IMR-90 (cell line): ENCODE measurements at regions not wholly inside any gene's neighbourhood (a gene's known extent, or its start where the extent isn't known, plus 50 kb on each side); places are given as distances from the start of the nearest gene placed in this dataset.
A peak's percentile ranks its signal among the peaks of the same experiment; 100 is the strongest.

Source experiments
- ATAC-seq: fragments of 200-7000 bp; cut with Tn5 transposase; 2 replicates; pipeline ENCODE4 v1.9.1; 2020; ENCODE audit warnings: low read depth, mild to moderate bottlenecking, moderate library complexity
- BruUV-seq: library from RNA; stranded (reverse); fragments of 400-500 nt; replicated peaks from 2 replicates; lab custom pipeline; 2021; lab: Mats Ljungman, UMichigan
- CTCF ChIA-PET: fragments of 300-600 bp; formaldehyde crosslinking; extraction: SDS; loops from one replicate; lab custom pipeline; 2021; ENCODE audit warnings: antibody characterized with exemption; lab: Yijun Ruan, JAX
- POLR2A ChIA-PET: fragments of 300-600 bp; sonication (Branson Sonifier 250); formaldehyde crosslinking; loops from one replicate; lab custom pipeline; 2022; ENCODE audit warnings: antibody characterized with exemption; ENCODE audit not compliant: unreplicated experiment; lab: Charles Lee
- DNase-seq: peaks from one replicate; pipeline ENCODE4 v3.0.0; 2013
- H2AFZ ChIP-seq: replicated peaks from 2 replicates; pipeline ENCODE3; 2013; ENCODE audit warnings: low read length, mild to moderate bottlenecking; ENCODE audit not compliant: poor library complexity
- H2AK5ac ChIP-seq: 2 replicates; pipeline ENCODE4 v1.6.1; 2013; ENCODE audit warnings: low read depth, low read length, inconsistent platforms
- H2AK9ac ChIP-seq: replicated peaks from 2 replicates; pipeline ENCODE3; 2013; ENCODE audit warnings: mild to moderate bottlenecking, low read depth, low read length, moderate library complexity; ENCODE audit not compliant: poor library complexity
- H2BK120ac ChIP-seq: 2 replicates; pipeline ENCODE4 v1.6.1; 2013; ENCODE audit warnings: low read depth, low read length, inconsistent platforms
- H2BK15ac ChIP-seq: 3 replicates; pipeline ENCODE4 v1.6.1; 2013; ENCODE audit warnings: low read depth, low read length, inconsistent platforms
- H2BK20ac ChIP-seq: 2 replicates; pipeline ENCODE4 v1.6.1; 2013; ENCODE audit warnings: low read depth, mild to moderate bottlenecking, inconsistent platforms, low read length, moderate library complexity
- H2BK5ac ChIP-seq: 2 replicates; pipeline ENCODE4 v1.6.1; 2013; ENCODE audit warnings: mild to moderate bottlenecking, low read depth, low read length, inconsistent platforms; ENCODE audit not compliant: poor library complexity, severe bottlenecking
- H3K14ac ChIP-seq: replicated peaks from 2 replicates; pipeline ENCODE4 v1.6.1; 2013; ENCODE audit warnings: low read depth, low read length, inconsistent platforms
- H3K18ac ChIP-seq: 2 replicates; pipeline ENCODE4 v1.6.1; 2013; ENCODE audit warnings: low read depth, low read length, control low read depth
- H3K23ac ChIP-seq: 2 replicates; pipeline ENCODE4 v1.6.1; 2013; ENCODE audit warnings: low read depth, low read length, inconsistent platforms
- H3K27ac ChIP-seq: 2 replicates; pipeline ENCODE4 v1.5.1; 2013; ENCODE audit warnings: mild to moderate bottlenecking, control low read depth, low read length; ENCODE audit not compliant: insufficient read depth
- H3K27me3 ChIP-seq: 2 replicates; pipeline ENCODE4 v1.6.1; 2013; ENCODE audit warnings: low read length; ENCODE audit not compliant: control insufficient read depth, insufficient read depth
- H3K36me3 ChIP-seq: 2 replicates; pipeline ENCODE4 v1.6.1; 2013; ENCODE audit warnings: low read length, mixed read lengths; ENCODE audit not compliant: control insufficient read depth, insufficient read depth
- H3K4ac ChIP-seq: 2 replicates; pipeline ENCODE4 v1.6.1; 2013; ENCODE audit warnings: low read depth, low read length, inconsistent platforms
- H3K4me1 ChIP-seq: 2 replicates; pipeline ENCODE4 v1.6.1; 2013; ENCODE audit warnings: low read length, mixed read lengths; ENCODE audit not compliant: control insufficient read depth, insufficient read depth
- H3K4me2 ChIP-seq: 2 replicates; pipeline ENCODE4 v1.6.1; 2013; ENCODE audit warnings: low read depth, mild to moderate bottlenecking, control low read depth, low read length, moderate library complexity
- H3K4me3 ChIP-seq: 2 replicates; pipeline ENCODE4 v1.5.1; 2013; ENCODE audit warnings: low read depth, mild to moderate bottlenecking, control low read depth, low read length, moderate library complexity; ENCODE audit not compliant: insufficient read depth
- H3K56ac ChIP-seq: 2 replicates; pipeline ENCODE4 v1.6.1; 2013; ENCODE audit warnings: low read length, inconsistent platforms; ENCODE audit not compliant: insufficient read depth; ENCODE audit errors: extremely low read depth
- H3K79me1 ChIP-seq, 2 experiments: 2 replicates each; pipeline ENCODE4 v1.6.1; 2013; ENCODE audit warnings: low read length in 2 of 2, inconsistent platforms in 1 of 2, low read depth in 1 of 2
- H3K9ac ChIP-seq: 2 replicates; pipeline ENCODE4 v1.6.1; 2013; ENCODE audit warnings: low read depth, low read length, control low read depth
- H3K9me1 ChIP-seq: 2 replicates; pipeline ENCODE4 v1.6.1; 2013; ENCODE audit warnings: low read length, inconsistent platforms; ENCODE audit not compliant: insufficient read depth
- H3K9me3 ChIP-seq: 2 replicates; pipeline ENCODE4 v1.6.1; 2013; ENCODE audit warnings: low read length; ENCODE audit not compliant: control insufficient read depth, insufficient read depth
- H4K20me1 ChIP-seq: 2 replicates; pipeline ENCODE4 v1.6.1; 2013; ENCODE audit warnings: low read length, inconsistent platforms; ENCODE audit not compliant: insufficient read depth
- H4K5ac ChIP-seq: 2 replicates; pipeline ENCODE4 v1.6.1; 2013; ENCODE audit warnings: mild to moderate bottlenecking, low read depth, low read length, control low read depth
- H4K8ac ChIP-seq, 2 experiments: 2 replicates each; pipeline ENCODE4 v1.6.1; 2013; ENCODE audit warnings: low read depth in 2 of 2, low read length in 2 of 2, control low read depth in 1 of 2, inconsistent platforms in 1 of 2
- H4K91ac ChIP-seq: 2 replicates; pipeline ENCODE4 v1.6.1; 2013; ENCODE audit warnings: low read depth, low read length, inconsistent platforms; ENCODE audit not compliant: insufficient read depth
- CEBPB ChIP-seq: IDR thresholded peaks from 2 replicates; pipeline ENCODE4 v1.6.1; 2012; ENCODE audit warnings: low read depth, low read length, improper control_type of control experiment
- MXI1 ChIP-seq: IDR thresholded peaks from 2 replicates; pipeline ENCODE4 v1.6.1; 2012; ENCODE audit warnings: low read depth, mild to moderate bottlenecking, low read length, moderate library complexity, borderline replicate concordance
- RAD21 ChIP-seq: IDR thresholded peaks from 2 replicates; pipeline ENCODE4 v1.6.1; 2012; ENCODE audit warnings: low read length, improper control_type of control experiment
- RCOR1 ChIP-seq: IDR thresholded peaks from 2 replicates; pipeline ENCODE4 v1.6.1; 2012; ENCODE audit warnings: mild to moderate bottlenecking, low read length, improper control_type of control experiment; ENCODE audit not compliant: insufficient replicate concordance
- SMC3 ChIP-seq: fragments of 150-350 bp; IDR thresholded peaks from 2 replicates; pipeline ENCODE4 v1.6.1; 2016; ENCODE audit warnings: low read depth, mild to moderate bottlenecking, antibody characterized with exemption, low read length, moderate library complexity
- WGBS, 2 experiments: methylation state at CpG; one replicate each; pipeline versions ENCODE4 v1.1.5 to v1.1.7; 2013; ENCODE audit warnings: missing lambda C conversion rate in 2 of 2; ENCODE audit not compliant: insufficient read length in 1 of 2; ENCODE audit errors: extremely low coverage in 2 of 2; 5-methylcytosine and 5-hydroxymethylcytosine counted together
- dilution Hi-C: fragments of 300-500 bp; cut with HindIII; formaldehyde crosslinking; loops from one replicate; pipeline ENCODE4 v1.14.3; 2018; ENCODE audit warnings: low sequenced_read_pairs; ENCODE audit not compliant: unreplicated experiment
- in situ Hi-C: fragments of 300-500 bp; cut with MboI; formaldehyde crosslinking; loops from 3 replicates; pipeline ENCODE4 v1.14.3; 2019; ENCODE audit warnings: low sequenced_read_pairs, inconsistent platforms, mixed read lengths
- intact Hi-C: fragments of 100-400 bp; cut with micrococcal nuclease; formaldehyde crosslinking; loops from 2 replicates; pipeline ENCODE4 v1.10.0; 2022
- TF ChIP-seq, protein P1 (sequence below): fragments of 150-350 bp; IDR thresholded peaks from 2 replicates; pipeline ENCODE4 v1.6.1; 2016; ENCODE audit warnings: low read depth, mild to moderate bottlenecking, low read length, moderate library complexity, borderline replicate concordance
- TF ChIP-seq, protein P2 (sequence below): conservative IDR thresholded peaks from 2 replicates; pipeline ENCODE4 v1.5.1; 2012; ENCODE audit warnings: mild to moderate bottlenecking, low read depth, low read length, improper control_type of control experiment

DNA sequence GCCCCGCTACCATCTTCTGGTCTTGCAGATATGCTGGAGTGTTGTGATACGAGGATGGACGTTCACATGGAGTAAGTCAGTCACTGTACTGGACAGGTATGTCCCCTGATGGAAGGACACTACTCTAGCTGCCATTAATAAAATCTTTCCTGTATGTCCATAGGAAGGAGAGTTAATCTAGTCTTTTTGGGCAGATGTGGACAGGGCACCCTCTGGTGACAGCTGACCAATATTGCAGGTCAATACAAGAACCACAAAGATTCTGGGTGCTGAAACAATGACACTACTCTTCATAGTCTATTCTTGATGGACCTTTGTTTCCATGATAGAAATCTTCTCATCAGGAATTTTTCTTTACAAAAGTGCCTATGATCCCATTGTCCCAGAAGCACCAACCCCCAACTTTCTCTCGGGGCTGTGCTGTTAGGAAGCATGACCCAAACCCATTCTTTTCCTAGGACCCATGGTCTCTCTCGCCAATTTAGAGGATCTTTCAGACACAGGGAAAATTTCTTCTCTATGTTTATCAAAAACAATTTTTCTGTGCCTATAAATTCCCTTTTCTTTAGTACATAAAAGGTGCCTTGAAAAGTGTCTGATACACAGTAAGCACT, 376.9 kb downstream of the DTWD2 start:
- Histone ChIP-seq H3K79me1 (no peaks in the 10 kb centered on the region), H3K18ac (no peak overlapping the region), H3K36me3 (no peaks in the 10 kb centered on the region), H3K9ac (no peak overlapping the region), H3K4me2 (no peak overlapping the region), H4K8ac (no peak overlapping the region), H2AK9ac (no peak overlapping the region), H4K5ac (no peak overlapping the region), H3K4ac (no peak overlapping the region), H3K9me1 (no peaks in the 10 kb centered on the region), H2BK5ac (no peak overlapping the region), H3K23ac (no peak overlapping the region), H2AFZ (no peak overlapping the region), H3K9me3 (0 out of 2 replicates have a peak, but pooled peaks cover 2% of the 10 kb centered on the region), H2BK15ac (no peak overlapping the region), H3K4me1 (no peaks in the 10 kb centered on the region), H2AK5ac (no peak overlapping the region), H4K20me1 (no peaks in the 10 kb centered on the region), H2BK120ac (no peak overlapping the region), H2BK20ac (no peak overlapping the region), H3K27ac (no peak overlapping the region), H3K56ac (no peak overlapping the region), H3K4me3 (no peak overlapping the region), H4K91ac (no peak overlapping the region), H3K14ac (no peak overlapping the region), H3K27me3 (no peaks in the 10 kb centered on the region)
- ATAC-seq (peak; percentile 73), DNase-seq (peak; percentile 17)
- CTCF ChIA-PET = no interaction called here
- BruUV-seq = no TSS peak
- POLR2A ChIA-PET = no interaction called here
- TF ChIP-seq RCOR1 (no peak), RAD21 (peak; percentile 70), MXI1 (no peak), CEBPB (no peak), SMC3 (peak; percentile 48)
- TF ChIP-seq, protein P1, sequence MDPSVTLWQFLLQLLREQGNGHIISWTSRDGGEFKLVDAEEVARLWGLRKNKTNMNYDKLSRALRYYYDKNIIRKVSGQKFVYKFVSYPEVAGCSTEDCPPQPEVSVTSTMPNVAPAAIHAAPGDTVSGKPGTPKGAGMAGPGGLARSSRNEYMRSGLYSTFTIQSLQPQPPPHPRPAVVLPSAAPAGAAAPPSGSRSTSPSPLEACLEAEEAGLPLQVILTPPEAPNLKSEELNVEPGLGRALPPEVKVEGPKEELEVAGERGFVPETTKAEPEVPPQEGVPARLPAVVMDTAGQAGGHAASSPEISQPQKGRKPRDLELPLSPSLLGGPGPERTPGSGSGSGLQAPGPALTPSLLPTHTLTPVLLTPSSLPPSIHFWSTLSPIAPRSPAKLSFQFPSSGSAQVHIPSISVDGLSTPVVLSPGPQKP = no peak
- TF ChIP-seq, protein P2, sequence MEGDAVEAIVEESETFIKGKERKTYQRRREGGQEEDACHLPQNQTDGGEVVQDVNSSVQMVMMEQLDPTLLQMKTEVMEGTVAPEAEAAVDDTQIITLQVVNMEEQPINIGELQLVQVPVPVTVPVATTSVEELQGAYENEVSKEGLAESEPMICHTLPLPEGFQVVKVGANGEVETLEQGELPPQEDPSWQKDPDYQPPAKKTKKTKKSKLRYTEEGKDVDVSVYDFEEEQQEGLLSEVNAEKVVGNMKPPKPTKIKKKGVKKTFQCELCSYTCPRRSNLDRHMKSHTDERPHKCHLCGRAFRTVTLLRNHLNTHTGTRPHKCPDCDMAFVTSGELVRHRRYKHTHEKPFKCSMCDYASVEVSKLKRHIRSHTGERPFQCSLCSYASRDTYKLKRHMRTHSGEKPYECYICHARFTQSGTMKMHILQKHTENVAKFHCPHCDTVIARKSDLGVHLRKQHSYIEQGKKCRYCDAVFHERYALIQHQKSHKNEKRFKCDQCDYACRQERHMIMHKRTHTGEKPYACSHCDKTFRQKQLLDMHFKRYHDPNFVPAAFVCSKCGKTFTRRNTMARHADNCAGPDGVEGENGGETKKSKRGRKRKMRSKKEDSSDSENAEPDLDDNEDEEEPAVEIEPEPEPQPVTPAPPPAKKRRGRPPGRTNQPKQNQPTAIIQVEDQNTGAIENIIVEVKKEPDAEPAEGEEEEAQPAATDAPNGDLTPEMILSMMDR = peak; percentile 56
- intact Hi-C loops (loop anchor here (2.0 to 10.0 kb wide), 4 partner anchors 181 to 1667 kb away; no protein-coding TSS in a partner anchor), in situ Hi-C loops (no loop called here), dilution Hi-C loops (no loop called here)
- no CpG with 5 or more reads among the region's 5 CpGs for WGBS, 2 experiments
